ENCODE measurements at regions not wholly inside any gene's neighbourhood (a gene's known extent, or its start where the extent isn't known, plus 50 kb on each side); places are given as distances from the start of the nearest gene placed in this dataset.

- DNase-seq = no peak
Measured at GRCh38 chr2:82839036-82839435, 1620.0 kb downstream of the SUCLG1 start.

- DNase-seq = no peak
Measured at GRCh38 chr2:82837588-82838304, 1621.3 kb downstream of the SUCLG1 start.

GRCh38 chr2:82834893-82835292, 1624.2 kb downstream of the SUCLG1 start:
- DNase-seq = no peak

- no peak for DNase-seq
Measured at GRCh38 chr2:82827426-82827825, 1631.7 kb downstream of the SUCLG1 start.

- DNase-seq = no peak
Measured at GRCh38 chr2:82826437-82826836, 1632.6 kb downstream of the SUCLG1 start.

- DNase-seq = no peak
Measured at GRCh38 chr2:82825410-82826090, 1633.5 kb downstream of the SUCLG1 start.

- DNase-seq = no peak
Measured at GRCh38 chr2:82823892-82824291, 1635.2 kb downstream of the SUCLG1 start.

GRCh38 chr2:82819951-82820350, 1639.1 kb downstream of the SUCLG1 start:
- no peak for DNase-seq

GRCh38 chr2:82814146-82814545, 1644.9 kb downstream of the SUCLG1 start:
- no peak for DNase-seq

GRCh38 chr2:82811946-82812345, 1647.1 kb downstream of the SUCLG1 start:
- no peak for DNase-seq

GRCh38 chr2:82803307-82803706, 1655.8 kb downstream of the SUCLG1 start:
- no peak for DNase-seq

- no peak for DNase-seq
Measured at GRCh38 chr2:82797469-82797868, 1661.6 kb downstream of the SUCLG1 start.

- DNase-seq = no peak
Measured at GRCh38 chr2:82796132-82796531, 1662.9 kb downstream of the SUCLG1 start.

GRCh38 chr2:82795446-82795845, 1663.6 kb downstream of the SUCLG1 start:
- no peak for DNase-seq

- DNase-seq = no peak
Measured at GRCh38 chr2:82793711-82794435, 1665.2 kb downstream of the SUCLG1 start.

- DNase-seq = no peak
Measured at GRCh38 chr2:82792316-82792715, 1666.8 kb downstream of the SUCLG1 start.

- DNase-seq = no peak
Measured at GRCh38 chr2:82790206-82791021, 1668.7 kb downstream of the SUCLG1 start.

- DNase-seq = no peak
Measured at GRCh38 chr2:82789851-82790205, 1669.3 kb downstream of the SUCLG1 start.

- no peak for DNase-seq
Measured at GRCh38 chr2:82781176-82781915, 1677.7 kb downstream of the SUCLG1 start.

GRCh38 chr2:82780050-82780449, 1679.0 kb downstream of the SUCLG1 start:
- no peak for DNase-seq

- DNase-seq = no peak
Measured at GRCh38 chr2:82752396-82752795, 1706.7 kb downstream of the SUCLG1 start.

GRCh38 chr2:82748653-82749052, 1710.4 kb downstream of the SUCLG1 start:
- DNase-seq = no peak

Measured in GDM1 (cell line).